Loucy (cell line): ENCODE measurements at regions not wholly inside any gene's neighbourhood (a gene's known extent, or its start where the extent isn't known, plus 50 kb on each side); places are given as distances from the start of the nearest gene placed in this dataset.

ENCODE experiments used
- H2AFZ ChIP-seq: fragments of 200-600 bp; sonication (generic); 2 replicates; pipeline ENCODE4 v1.6.0; 2016; ENCODE audit warnings: antibody characterized with exemption, mild to moderate bottlenecking, low read length, moderate library complexity
- H3F3A ChIP-seq: fragments of 200-600 bp; 2 replicates; pipeline ENCODE4 v1.6.0; 2016; ENCODE audit warnings: antibody characterized with exemption, low read depth, mild to moderate bottlenecking
- H3K27me3 ChIP-seq: fragments of 200-600 bp; sonication (generic); 2 replicates; pipeline ENCODE4 v1.6.1; 2014; ENCODE audit warnings: low read length, mild to moderate bottlenecking; ENCODE audit not compliant: insufficient read depth, poor library complexity, severe bottlenecking
- H3K36me3 ChIP-seq: fragments of 200-600 bp; sonication (generic); 2 replicates; pipeline ENCODE4 v1.6.1; 2016; ENCODE audit warnings: low read length; ENCODE audit not compliant: insufficient read depth
- H3K4me1 ChIP-seq: fragments of 200-600 bp; sonication (generic); 2 replicates; pipeline ENCODE4 v1.5.1; 2014; ENCODE audit warnings: low read length, mild to moderate bottlenecking; ENCODE audit not compliant: insufficient read depth, poor library complexity, severe bottlenecking
- H3K4me2 ChIP-seq: fragments of 200-600 bp; sonication (generic); 2 replicates; pipeline ENCODE4 v1.6.0; 2014; ENCODE audit warnings: antibody characterized with exemption, low read length, low read depth, mild to moderate bottlenecking; ENCODE audit not compliant: poor library complexity, severe bottlenecking
- H3K4me3 ChIP-seq: fragments of 200-600 bp; sonication (generic); 2 replicates; pipeline ENCODE4 v1.5.1; 2014; ENCODE audit warnings: low read length, mild to moderate bottlenecking, mixed read lengths; ENCODE audit not compliant: poor library complexity, severe bottlenecking
- H3K79me2 ChIP-seq: fragments of 200-600 bp; sonication (generic); 2 replicates; pipeline ENCODE4 v1.6.1; 2014; ENCODE audit warnings: low read length; ENCODE audit not compliant: insufficient read depth
- H3K9ac ChIP-seq: fragments of 200-600 bp; sonication (generic); 2 replicates; pipeline ENCODE4 v1.6.0; 2014; ENCODE audit warnings: mild to moderate bottlenecking, low read depth, low read length, moderate library complexity; ENCODE audit not compliant: poor library complexity, severe bottlenecking
- H3K9me2 ChIP-seq: fragments of 200-600 bp; sonication (generic); replicated peaks from 2 replicates; pipeline ENCODE4 v1.6.1; 2016; ENCODE audit warnings: low read depth, low read length, mixed read lengths
- H3K9me3 ChIP-seq: fragments of 200-600 bp; sonication (generic); 2 replicates; pipeline ENCODE4 v1.6.1; 2014; ENCODE audit warnings: mild to moderate bottlenecking, antibody characterized with exemption, low read length, low read depth; ENCODE audit not compliant: insufficient read depth
- H4K20me1 ChIP-seq: fragments of 200-600 bp; sonication (generic); 2 replicates; pipeline ENCODE4 v1.6.0; 2014; ENCODE audit warnings: antibody characterized with exemption, low read length, mild to moderate bottlenecking; ENCODE audit not compliant: insufficient read depth, poor library complexity, severe bottlenecking
- CTCF ChIP-seq: fragments of 200-600 bp; sonication (generic); conservative IDR thresholded peaks from 2 replicates; pipeline ENCODE4 v1.5.1; 2014; ENCODE audit warnings: mild to moderate bottlenecking, antibody characterized with exemption, low read length
- EZH2phosphoT487 ChIP-seq: fragments of 200-600 bp; IDR thresholded peaks from 2 replicates; pipeline ENCODE4 v1.6.1; 2018; ENCODE audit warnings: antibody characterized with exemption, mild to moderate bottlenecking, moderate library complexity, borderline replicate concordance

- Histone ChIP-seq H3K4me1 (no peaks in the 10 kb centered on the region), H3K27me3 (no peaks in the 10 kb centered on the region), H3F3A (no peaks in the 10 kb centered on the region), H3K4me3 (no peak overlapping the region), H4K20me1 (no peaks in the 10 kb centered on the region), H3K36me3 (no peaks in the 10 kb centered on the region), H3K9ac (no peak overlapping the region), H2AFZ (no peak overlapping the region), H3K79me2 (no peaks in the 10 kb centered on the region), H3K9me2 (no peaks in the 10 kb centered on the region), H3K4me2 (no peak overlapping the region), H3K9me3 (no peaks in the 10 kb centered on the region)
- TF ChIP-seq CTCF (no peak), EZH2phosphoT487 (no peak)
Measured at GRCh38 chr2:163801486-163801885, 65.7 kb upstream of the FIGN start.

GRCh38 chr2:163800951-163801381 is 65.2 kb upstream of the FIGN start:
- Histone ChIP-seq H3F3A (no peaks in the 10 kb centered on the region), H2AFZ (no peak overlapping the region), H3K9ac (no peak overlapping the region), H3K9me2 (no peaks in the 10 kb centered on the region), H3K4me2 (no peak overlapping the region), H3K9me3 (no peaks in the 10 kb centered on the region), H4K20me1 (no peaks in the 10 kb centered on the region), H3K4me3 (no peak overlapping the region), H3K27me3 (no peaks in the 10 kb centered on the region), H3K4me1 (no peaks in the 10 kb centered on the region), H3K79me2 (no peaks in the 10 kb centered on the region), H3K36me3 (no peaks in the 10 kb centered on the region)
- no peak for TF ChIP-seq CTCF
- no peak for TF ChIP-seq EZH2phosphoT487

- no peak for TF ChIP-seq EZH2phosphoT487
- no peak for TF ChIP-seq CTCF
- Histone ChIP-seq H3K27me3 (no peaks in the 10 kb centered on the region), H3K9me2 (no peaks in the 10 kb centered on the region), H3K36me3 (no peaks in the 10 kb centered on the region), H4K20me1 (no peaks in the 10 kb centered on the region), H3K4me3 (no peak overlapping the region), H3F3A (no peaks in the 10 kb centered on the region), H3K79me2 (no peaks in the 10 kb centered on the region), H2AFZ (no peak overlapping the region), H3K4me1 (no peaks in the 10 kb centered on the region), H3K9ac (no peak overlapping the region), H3K9me3 (no peaks in the 10 kb centered on the region), H3K4me2 (no peak overlapping the region)
Measured at GRCh38 chr2:163799807-163800206, 64.0 kb upstream of the FIGN start.
